Body of pancreas (tissue), 4 donors: ENCODE measurements at regions not wholly inside any gene's neighbourhood (a gene's known extent, or its start where the extent isn't known, plus 50 kb on each side); places are given as distances from the start of the nearest gene placed in this dataset.

Source experiments
- POLR2A ChIP-seq, 3 donors: fragments of 450-650 bp; IDR thresholded peaks; one replicate each; pipeline ENCODE4 v1.6.1; 2016; ENCODE audit warnings: antibody characterized with exemption in 3 of 3, mild to moderate bottlenecking in 2 of 3
- TF ChIP-seq, protein P1 (sequence below), 7 experiments: fragments of 450-650 bp in 4 of 7; fragments of 200-600 bp in 3 of 7; sonication (generic) in 3 of 7; IDR thresholded peaks; one replicate each; pipeline ENCODE4 v1.5.1; 2016 to 2019; ENCODE audit warnings: antibody characterized with exemption in 7 of 7

DNA sequence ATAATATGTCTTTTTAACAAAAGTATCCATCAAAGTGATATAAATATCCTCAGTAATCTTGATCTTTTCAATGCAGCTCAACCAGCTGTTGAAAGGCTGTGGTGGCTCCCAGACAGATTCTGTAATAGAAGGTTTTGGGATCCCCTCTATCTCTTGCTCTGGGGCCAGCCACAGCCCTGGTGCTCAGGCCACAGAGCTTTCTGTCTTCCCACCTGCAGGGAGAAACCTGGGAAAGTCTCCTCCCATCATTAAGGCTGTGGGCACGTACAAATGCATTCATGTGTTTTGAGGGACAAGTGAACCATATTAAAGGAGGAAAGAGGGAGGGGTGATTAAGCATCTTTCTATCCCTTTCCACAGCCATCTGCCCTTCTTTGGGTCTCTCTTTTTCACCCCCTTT lies 183.1 kb downstream of the PRDM13 start:
- TF ChIP-seq, protein P1, sequence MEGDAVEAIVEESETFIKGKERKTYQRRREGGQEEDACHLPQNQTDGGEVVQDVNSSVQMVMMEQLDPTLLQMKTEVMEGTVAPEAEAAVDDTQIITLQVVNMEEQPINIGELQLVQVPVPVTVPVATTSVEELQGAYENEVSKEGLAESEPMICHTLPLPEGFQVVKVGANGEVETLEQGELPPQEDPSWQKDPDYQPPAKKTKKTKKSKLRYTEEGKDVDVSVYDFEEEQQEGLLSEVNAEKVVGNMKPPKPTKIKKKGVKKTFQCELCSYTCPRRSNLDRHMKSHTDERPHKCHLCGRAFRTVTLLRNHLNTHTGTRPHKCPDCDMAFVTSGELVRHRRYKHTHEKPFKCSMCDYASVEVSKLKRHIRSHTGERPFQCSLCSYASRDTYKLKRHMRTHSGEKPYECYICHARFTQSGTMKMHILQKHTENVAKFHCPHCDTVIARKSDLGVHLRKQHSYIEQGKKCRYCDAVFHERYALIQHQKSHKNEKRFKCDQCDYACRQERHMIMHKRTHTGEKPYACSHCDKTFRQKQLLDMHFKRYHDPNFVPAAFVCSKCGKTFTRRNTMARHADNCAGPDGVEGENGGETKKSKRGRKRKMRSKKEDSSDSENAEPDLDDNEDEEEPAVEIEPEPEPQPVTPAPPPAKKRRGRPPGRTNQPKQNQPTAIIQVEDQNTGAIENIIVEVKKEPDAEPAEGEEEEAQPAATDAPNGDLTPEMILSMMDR (IDR thresholded peaks at IDR 0.05) = no peak
- no peak for TF ChIP-seq POLR2A (IDR thresholded peaks at IDR 0.05)
